ENCODE measurements at regions not wholly inside any gene's neighbourhood (a gene's known extent, or its start where the extent isn't known, plus 50 kb on each side); places are given as distances from the start of the nearest gene placed in this dataset.

GRCh38 chr3:78148986-78149717, 1109.3 kb downstream of the ROBO2 start:
- TF ChIP-seq POLR2A (IDR thresholded peaks at IDR 0.05) (no peak), EP300 (IDR thresholded peaks at IDR 0.05) (no peak)
